ENCODE measurements at regions not wholly inside any gene's neighbourhood (a gene's known extent, or its start where the extent isn't known, plus 50 kb on each side); places are given as distances from the start of the nearest gene placed in this dataset.

GRCh38 chr12:76708296-76708695 is 55.6 kb upstream of the ZDHHC17 start:
- no peak overlapping the region for H3K4me3 ChIP-seq (ENCODE audit: extremely low read depth in 1 of 4, insufficient read depth in 2 of 4, low read depth in 3 of 4, low read length in 4 of 4)
- no peaks in the 10 kb centered on the region for H3K36me3 ChIP-seq (ENCODE audit: control insufficient read depth in 2 of 4, insufficient read depth in 4 of 4, low read length in 3 of 4)
- H3K4me1 ChIP-seq (replicated peaks in 1 of 4; ENCODE audit: control insufficient read depth in 3 of 4, insufficient read depth in 4 of 4, low read length in 3 of 4): peaks cover 0 to 2% (median 0%) of the 10 kb centered on the region in 4 experiments; a peak in 1 of 7 replicates
- POLR2A ChIA-PET (ENCODE audit: partially characterized antibody): no interaction called here
- no peak overlapping the region for H2BK5ac ChIP-seq (ENCODE audit: low read depth, low read length)
- no peaks in the 10 kb centered on the region for H3K23me2 ChIP-seq (ENCODE audit: low read depth, low read length)
- no peak overlapping the region for H3K56ac ChIP-seq (replicated peaks; ENCODE audit: insufficient read length, low read depth, low read length)
- H3K14ac ChIP-seq (ENCODE audit: insufficient read length): no peak overlapping the region
- no peaks in the 10 kb centered on the region for H3K9me3 ChIP-seq (ENCODE audit: insufficient read depth in 2 of 2, low read depth in 1 of 2, low read length in 1 of 2)
- H2AK5ac ChIP-seq (ENCODE audit: low read depth, low read length): no peak overlapping the region
- CTCF ChIA-PET (ENCODE audit: partially characterized antibody): no interaction called here
- H3K27ac ChIP-seq (ENCODE audit: low read depth, low read length): no peak overlapping the region
- no peak overlapping the region for H3K4me2 ChIP-seq (ENCODE audit: insufficient read depth in 1 of 2, low read depth in 2 of 2, low read length in 2 of 2)
- H3K23ac ChIP-seq (ENCODE audit: insufficient read length): no peak overlapping the region
- H2BK12ac ChIP-seq (ENCODE audit: low read depth, low read length): no peak overlapping the region
- no peak overlapping the region for H2BK15ac ChIP-seq (ENCODE audit: low read length)
- no peak overlapping the region for H2BK120ac ChIP-seq (replicated peaks; ENCODE audit: low read depth, low read length)
- no peaks in the 10 kb centered on the region for H3K27me3 ChIP-seq (replicated peaks in 1 of 4; ENCODE audit: control insufficient read depth in 3 of 4, extremely low read depth in 1 of 4, insufficient read depth in 3 of 4, low read length in 3 of 4)
- no peak overlapping the region for H2BK20ac ChIP-seq (ENCODE audit: low read length)
- WGBS, 2 experiments (ENCODE audit: extremely low coverage in 1 of 2, insufficient coverage in 1 of 2, insufficient read length in 1 of 2, insufficient replicate concordance in 2 of 2, low coverage in 1 of 2, low lambda C conversion rate in 2 of 2, missing lambda C conversion rate in 1 of 2): 92% methylated on average over 2 of the region's 2 CpGs; no CpG with 5 or more reads in 1 of the 2 experiments
- H3K9ac ChIP-seq (replicated peaks in 1 of 4; ENCODE audit: extremely low read depth in 1 of 4, low read depth in 3 of 4, low read length in 3 of 4): no peak overlapping the region
- no peak overlapping the region for H4K5ac ChIP-seq (ENCODE audit: insufficient read length, low read depth, low read length)
- no peaks in the 10 kb centered on the region for H4K20me1 ChIP-seq (replicated peaks in 1 of 2; ENCODE audit: control insufficient read depth in 1 of 2, insufficient read depth in 2 of 2, low read length in 2 of 2)
- DNase-seq (ENCODE audit: low read depth in 1 of 2, low spot score in 2 of 2) (no peak), FAIRE-seq (no peak)
- H3K79me1 ChIP-seq (ENCODE audit: low read depth, low read length): no peaks in the 10 kb centered on the region
- no peak overlapping the region for H3K4ac ChIP-seq (replicated peaks; ENCODE audit: insufficient read length, low read depth, low read length)
- no peak overlapping the region for H3K18ac ChIP-seq (ENCODE audit: extremely low read depth, low read length)
- no peak overlapping the region for H4K8ac ChIP-seq (ENCODE audit: extremely low read depth, insufficient read depth, low read length)
- H3K79me2 ChIP-seq (ENCODE audit: control insufficient read depth in 1 of 2, insufficient read depth in 2 of 2, low read length in 2 of 2): no peaks in the 10 kb centered on the region
- no peak overlapping the region for H2AFZ ChIP-seq (ENCODE audit: low read length)
- no peak overlapping the region for H4K91ac ChIP-seq (replicated peaks; ENCODE audit: insufficient read length, low read length)
- TF ChIP-seq SAP30 (IDR thresholded peaks at IDR 0.05; ENCODE audit: insufficient read depth, insufficient replicate concordance, low read length): no peak
- TF ChIP-seq FOSL1 (IDR thresholded peaks at IDR 0.05; ENCODE audit: insufficient read depth, low read depth, low read length): no peak
- TF ChIP-seq EGR1 (IDR thresholded peaks at IDR 0.05; ENCODE audit: borderline replicate concordance, low read depth, low read length): no peak
- TF ChIP-seq TAF1 (IDR thresholded peaks at IDR 0.05; ENCODE audit: low read depth, low read length): no peak

Measured in H1 (cell line).